ENCODE measurements at regions not wholly inside any gene's neighbourhood (a gene's known extent, or its start where the extent isn't known, plus 50 kb on each side); places are given as distances from the start of the nearest gene placed in this dataset.

- Histone ChIP-seq H3K4me3 (replicated peaks; ENCODE audit: insufficient read depth, low read length) (no peak overlapping the region), H3K27me3 (ENCODE audit: insufficient read depth, poor library complexity, severe bottlenecking) (no peaks in the 10 kb centered on the region), H3K27ac (replicated peaks) (no peak overlapping the region)
- no peak for DNase-seq (ENCODE audit: low read depth in 1 of 2, low spot score in 1 of 2)
- TF ChIP-seq GABPA (IDR thresholded peaks at IDR 0.05; ENCODE audit: low read depth): no peak
- no peak for TF ChIP-seq REST (IDR thresholded peaks at IDR 0.05; ENCODE audit: insufficient replicate concordance, low read depth)
- TF ChIP-seq SPI1 (IDR thresholded peaks at IDR 0.05; ENCODE audit: borderline replicate concordance, low read depth): no peak
- TF ChIP-seq POLR2AphosphoS5 (IDR thresholded peaks at IDR 0.05; ENCODE audit: low read depth): no peak
- TF ChIP-seq CTCF (IDR thresholded peaks at IDR 0.05; ENCODE audit: insufficient read depth, low read length): no peak
Measured at GRCh38 chr4:38223306-38223705, 263.1 kb downstream of the PTTG2 start.

GRCh38 chr4:38223782-38224236 lies 263.6 kb downstream of the PTTG2 start:
- no peak for DNase-seq (ENCODE audit: low read depth in 1 of 2, low spot score in 1 of 2)
- no peak overlapping the region for H3K27ac ChIP-seq (replicated peaks)
- H3K4me3 ChIP-seq (replicated peaks; ENCODE audit: insufficient read depth, low read length): no peak overlapping the region

GRCh38 chr4:38224850-38225249 lies 264.7 kb downstream of the PTTG2 start:
- H3K27me3 ChIP-seq (ENCODE audit: insufficient read depth, poor library complexity, severe bottlenecking): no peaks in the 10 kb centered on the region
- no peak for TF ChIP-seq SPI1 (IDR thresholded peaks at IDR 0.05; ENCODE audit: borderline replicate concordance, low read depth)
- no peak for DNase-seq (ENCODE audit: low read depth in 1 of 2, low spot score in 1 of 2)
- no peak overlapping the region for H3K27ac ChIP-seq (replicated peaks)
- no peak overlapping the region for H3K4me3 ChIP-seq (replicated peaks; ENCODE audit: insufficient read depth, low read length)

More at GRCh38 chr4:38223782-38224236, 263.6 kb downstream of the PTTG2 start:
- no peaks in the 10 kb centered on the region for H3K27me3 ChIP-seq (ENCODE audit: insufficient read depth, poor library complexity, severe bottlenecking)
- TF ChIP-seq SPI1 (IDR thresholded peaks at IDR 0.05; ENCODE audit: borderline replicate concordance, low read depth) (no peak), POLR2AphosphoS5 (IDR thresholded peaks at IDR 0.05; ENCODE audit: low read depth) (no peak), REST (IDR thresholded peaks at IDR 0.05; ENCODE audit: insufficient replicate concordance, low read depth) (no peak), CTCF (IDR thresholded peaks at IDR 0.05; ENCODE audit: insufficient read depth, low read length) (no peak), GABPA (IDR thresholded peaks at IDR 0.05; ENCODE audit: low read depth) (no peak)

GRCh38 chr4:38226170-38226569 lies 266.0 kb downstream of the PTTG2 start:
- no peak overlapping the region for H3K27ac ChIP-seq (replicated peaks)
- TF ChIP-seq SPI1 (IDR thresholded peaks at IDR 0.05; ENCODE audit: borderline replicate concordance, low read depth) (no peak), POLR2AphosphoS5 (IDR thresholded peaks at IDR 0.05; ENCODE audit: low read depth) (no peak), CTCF (IDR thresholded peaks at IDR 0.05; ENCODE audit: insufficient read depth, low read length) (no peak)
- H3K4me3 ChIP-seq (replicated peaks; ENCODE audit: insufficient read depth, low read length): no peak overlapping the region
- DNase-seq (ENCODE audit: low read depth in 1 of 2, low spot score in 1 of 2): no peak
- H3K27me3 ChIP-seq (ENCODE audit: insufficient read depth, poor library complexity, severe bottlenecking): no peaks in the 10 kb centered on the region

All from HL-60 (cell line).